ENCODE measurements at regions not wholly inside any gene's neighbourhood (a gene's known extent, or its start where the extent isn't known, plus 50 kb on each side); places are given as distances from the start of the nearest gene placed in this dataset.

- no peak for TF ChIP-seq CTCF (IDR thresholded peaks at IDR 0.05)
- no peak for TF ChIP-seq EZH2 (IDR thresholded peaks at IDR 0.05)
These were observed 1184.6 kb downstream of the FLRT2 start for GRCh38 chr14:86714575-86714974.

Measured in neural progenitor cell (in vitro differentiated cells).